ENCODE measurements at regions not wholly inside any gene's neighbourhood (a gene's known extent, or its start where the extent isn't known, plus 50 kb on each side); places are given as distances from the start of the nearest gene placed in this dataset.

- Histone ChIP-seq H3K9ac (ENCODE audit: low read length) (no peak overlapping the region), H3K36me3 (ENCODE audit: insufficient read depth, low read length) (no peaks in the 10 kb centered on the region), H3F3A (ENCODE audit: insufficient read depth, low read length, poor library complexity, severe bottlenecking) (no peaks in the 10 kb centered on the region), H3K9me3 (ENCODE audit: low read length) (no peaks in the 10 kb centered on the region), H3K4me3 (ENCODE audit: low read length) (no peak overlapping the region), H3K4me2 (ENCODE audit: low read length) (no peak overlapping the region), H3K9me2 (ENCODE audit: insufficient read depth, low read length) (no peaks in the 10 kb centered on the region), H2AFZ (ENCODE audit: low read depth, low read length) (no peak overlapping the region), H3K79me2 (replicated peaks; ENCODE audit: insufficient read depth, low read length) (no peaks in the 10 kb centered on the region), H3K27ac (ENCODE audit: low read length) (no peak overlapping the region), H3K27me3 (ENCODE audit: insufficient read depth, low read depth, low read length) (no peaks in the 10 kb centered on the region), H4K20me1 (ENCODE audit: insufficient read depth) (no peaks in the 10 kb centered on the region)
- no peak for TF ChIP-seq TAF1 (IDR thresholded peaks at IDR 0.05; ENCODE audit: low read depth)
- TF ChIP-seq, protein P1, sequence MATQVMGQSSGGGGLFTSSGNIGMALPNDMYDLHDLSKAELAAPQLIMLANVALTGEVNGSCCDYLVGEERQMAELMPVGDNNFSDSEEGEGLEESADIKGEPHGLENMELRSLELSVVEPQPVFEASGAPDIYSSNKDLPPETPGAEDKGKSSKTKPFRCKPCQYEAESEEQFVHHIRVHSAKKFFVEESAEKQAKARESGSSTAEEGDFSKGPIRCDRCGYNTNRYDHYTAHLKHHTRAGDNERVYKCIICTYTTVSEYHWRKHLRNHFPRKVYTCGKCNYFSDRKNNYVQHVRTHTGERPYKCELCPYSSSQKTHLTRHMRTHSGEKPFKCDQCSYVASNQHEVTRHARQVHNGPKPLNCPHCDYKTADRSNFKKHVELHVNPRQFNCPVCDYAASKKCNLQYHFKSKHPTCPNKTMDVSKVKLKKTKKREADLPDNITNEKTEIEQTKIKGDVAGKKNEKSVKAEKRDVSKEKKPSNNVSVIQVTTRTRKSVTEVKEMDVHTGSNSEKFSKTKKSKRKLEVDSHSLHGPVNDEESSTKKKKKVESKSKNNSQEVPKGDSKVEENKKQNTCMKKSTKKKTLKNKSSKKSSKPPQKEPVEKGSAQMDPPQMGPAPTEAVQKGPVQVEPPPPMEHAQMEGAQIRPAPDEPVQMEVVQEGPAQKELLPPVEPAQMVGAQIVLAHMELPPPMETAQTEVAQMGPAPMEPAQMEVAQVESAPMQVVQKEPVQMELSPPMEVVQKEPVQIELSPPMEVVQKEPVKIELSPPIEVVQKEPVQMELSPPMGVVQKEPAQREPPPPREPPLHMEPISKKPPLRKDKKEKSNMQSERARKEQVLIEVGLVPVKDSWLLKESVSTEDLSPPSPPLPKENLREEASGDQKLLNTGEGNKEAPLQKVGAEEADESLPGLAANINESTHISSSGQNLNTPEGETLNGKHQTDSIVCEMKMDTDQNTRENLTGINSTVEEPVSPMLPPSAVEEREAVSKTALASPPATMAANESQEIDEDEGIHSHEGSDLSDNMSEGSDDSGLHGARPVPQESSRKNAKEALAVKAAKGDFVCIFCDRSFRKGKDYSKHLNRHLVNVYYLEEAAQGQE (IDR thresholded peaks at IDR 0.05; ENCODE audit: borderline replicate concordance): no peak
- TF ChIP-seq MXI1 (conservative IDR thresholded peaks at IDR 0.05; ENCODE audit: poor library complexity, severe bottlenecking): no peak
- TF ChIP-seq EP300 (conservative IDR thresholded peaks at IDR 0.05; ENCODE audit: poor library complexity, severe bottlenecking): no peak
- TF ChIP-seq POLR2AphosphoS5 (IDR thresholded peaks at IDR 0.05): no peak
- no peak for TF ChIP-seq SMC3 (conservative IDR thresholded peaks at IDR 0.05; ENCODE audit: poor library complexity)
- TF ChIP-seq RAD21 (conservative IDR thresholded peaks at IDR 0.05): no peak
- TF ChIP-seq EZH2 (IDR thresholded peaks at IDR 0.05; ENCODE audit: borderline replicate concordance, insufficient read depth, low read length, poor library complexity, severe bottlenecking): no peak
- no peak for TF ChIP-seq CTCF (IDR thresholded peaks at IDR 0.05; ENCODE audit: poor library complexity, severe bottlenecking)
Measured at GRCh38 chr7:8829100-8829499, 395.7 kb downstream of the NXPH1 start.

DNA sequence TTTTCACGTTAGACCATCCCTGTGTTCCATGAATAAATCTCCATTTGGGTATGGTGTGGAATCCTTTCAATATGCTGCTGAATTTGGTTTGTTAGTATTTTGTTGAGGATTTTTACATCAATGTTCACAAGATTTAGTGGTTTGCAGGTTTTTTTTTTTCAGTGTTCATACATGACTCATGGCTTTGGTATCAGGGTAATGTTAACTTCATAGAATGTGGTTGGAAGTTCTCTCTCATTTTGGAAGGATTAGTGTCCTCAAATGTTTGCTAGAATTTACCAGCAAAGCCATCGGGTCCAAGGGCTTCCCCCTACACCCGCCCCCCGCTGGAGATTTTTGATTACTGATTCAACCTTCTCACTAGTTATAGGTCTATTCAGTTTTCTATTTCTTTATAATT lies 398.0 kb downstream of the NXPH1 start:
- Histone ChIP-seq H2AFZ (ENCODE audit: low read depth, low read length) (no peak overlapping the region), H3K36me3 (ENCODE audit: insufficient read depth, low read length) (no peaks in the 10 kb centered on the region), H3K27ac (ENCODE audit: low read length) (no peak overlapping the region), H3K9ac (ENCODE audit: low read length) (no peak overlapping the region), H3K27me3 (ENCODE audit: insufficient read depth, low read depth, low read length) (no peaks in the 10 kb centered on the region), H3K9me2 (ENCODE audit: insufficient read depth, low read length) (no peaks in the 10 kb centered on the region), H3K9me3 (ENCODE audit: low read length) (no peaks in the 10 kb centered on the region), H3K79me2 (replicated peaks; ENCODE audit: insufficient read depth, low read length) (no peaks in the 10 kb centered on the region), H4K20me1 (ENCODE audit: insufficient read depth) (no peaks in the 10 kb centered on the region), H3K4me2 (ENCODE audit: low read length) (no peak overlapping the region), H3K4me3 (ENCODE audit: low read length) (no peak overlapping the region), H3F3A (ENCODE audit: insufficient read depth, low read length, poor library complexity, severe bottlenecking) (no peaks in the 10 kb centered on the region)
- no peak for TF ChIP-seq MXI1 (conservative IDR thresholded peaks at IDR 0.05; ENCODE audit: poor library complexity, severe bottlenecking)
- no peak for TF ChIP-seq TAF1 (IDR thresholded peaks at IDR 0.05; ENCODE audit: low read depth)
- no peak for TF ChIP-seq EP300 (conservative IDR thresholded peaks at IDR 0.05; ENCODE audit: poor library complexity, severe bottlenecking)
- no peak for TF ChIP-seq POLR2AphosphoS5 (IDR thresholded peaks at IDR 0.05)
- TF ChIP-seq SMC3 (conservative IDR thresholded peaks at IDR 0.05; ENCODE audit: poor library complexity): no peak
- TF ChIP-seq, protein P1 (IDR thresholded peaks at IDR 0.05; ENCODE audit: borderline replicate concordance): no peak
- TF ChIP-seq RAD21 (conservative IDR thresholded peaks at IDR 0.05): no peak
- TF ChIP-seq EZH2 (IDR thresholded peaks at IDR 0.05; ENCODE audit: borderline replicate concordance, insufficient read depth, low read length, poor library complexity, severe bottlenecking): no peak
- TF ChIP-seq CTCF (IDR thresholded peaks at IDR 0.05; ENCODE audit: poor library complexity, severe bottlenecking): no peak

All from neural cell (in vitro differentiated cells).